ENCODE measurements at regions not wholly inside any gene's neighbourhood (a gene's known extent, or its start where the extent isn't known, plus 50 kb on each side); places are given as distances from the start of the nearest gene placed in this dataset.

- TF ChIP-seq POLR2A (IDR thresholded peaks at IDR 0.05) (no peak), CTCF (IDR thresholded peaks at IDR 0.05) (no peak)
Observed at GRCh38 chr13:105343134-105343806, 1192.2 kb downstream of the EFNB2 start.
